Mucosa of descending colon (tissue), 3 donors: ENCODE measurements at regions not wholly inside any gene's neighbourhood (a gene's known extent, or its start where the extent isn't known, plus 50 kb on each side); places are given as distances from the start of the nearest gene placed in this dataset.

Experiments used
- ATAC-seq: fragments of 200-7000 bp; cut with Tn5 transposase; one replicate; pipeline ENCODE4 v1.9.1; 2020; ENCODE audit warnings: mild to moderate bottlenecking, moderate library complexity
- DNase-seq, 3 donors: peaks; one replicate each; pipeline ENCODE4 v3.0.0-alpha.2; 2020
- H3K36me3 ChIP-seq: fragments of 200-600 bp; one replicate; pipeline ENCODE4 v1.8.0; 2021; ENCODE audit warnings: low read depth, mild to moderate bottlenecking
- H3K4me1 ChIP-seq: fragments of 200-600 bp; one replicate; pipeline ENCODE4 v1.8.0; 2021; ENCODE audit warnings: low read depth, mild to moderate bottlenecking
- H3K4me3 ChIP-seq: fragments of 200-600 bp; one replicate; pipeline ENCODE4 v1.8.0; 2021; ENCODE audit warnings: mild to moderate bottlenecking
- H3K9me3 ChIP-seq: fragments of 200-600 bp; one replicate; pipeline ENCODE4 v1.8.0; 2021; ENCODE audit warnings: mild to moderate bottlenecking
- CTCF ChIP-seq: fragments of 200-600 bp; IDR thresholded peaks from one replicate; pipeline ENCODE4 v1.8.0; 2022; ENCODE audit warnings: antibody characterized with exemption, mild to moderate bottlenecking
- intact Hi-C, 2 donors: fragments of 100-400 bp; cut with DNase I in 1 of 2; cut with micrococcal nuclease in 1 of 2; formaldehyde crosslinking; loops; one replicate each; pipeline versions ENCODE4 v1.11.0 to v1.11.1; 2022; cut with DNase I, micrococcal nuclease
- donor health status: DM: no; HTN: no; CAD: no; lungs with moderate emphysema.
- donor health status: DM: no; HTN: no; CAD: no.
- donor health status: DM: no; HTN: yes; CAD: no.

GRCh38 chr4:84100071-84100470 lies 399.0 kb downstream of the NKX6-1 start:
- DNase-seq (no peak), ATAC-seq (no peak)
- Histone ChIP-seq H3K9me3 (no peaks in the 10 kb centered on the region), H3K4me3 (no peak overlapping the region), H3K4me1 (no peaks in the 10 kb centered on the region), H3K36me3 (no peaks in the 10 kb centered on the region)
- TF ChIP-seq CTCF = no peak
- intact Hi-C loops = no loop called here

DNA sequence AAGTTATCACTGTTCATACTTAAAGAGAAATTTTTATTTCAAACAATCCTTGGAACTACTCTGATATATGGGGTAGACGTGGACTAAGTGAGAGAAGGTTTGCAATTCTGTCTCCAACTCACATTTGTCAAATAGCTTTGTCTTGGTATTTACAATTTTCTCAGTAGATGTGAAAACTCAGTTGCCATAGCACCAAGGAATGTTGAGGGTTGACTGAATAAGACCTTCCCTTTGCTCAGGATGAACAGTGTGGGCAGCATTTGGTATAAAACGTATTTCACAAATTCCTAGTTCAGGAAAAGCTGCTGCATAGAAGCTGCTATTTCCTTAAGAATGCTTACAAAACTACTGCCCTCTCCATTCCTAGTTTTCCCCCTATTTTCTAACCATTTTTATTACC lies 399.5 kb downstream of the NKX6-1 start:
- DNase-seq (no peak), ATAC-seq (no peak)
- TF ChIP-seq CTCF = no peak
- Histone ChIP-seq H3K9me3 (no peaks in the 10 kb centered on the region), H3K4me3 (no peak overlapping the region), H3K36me3 (no peaks in the 10 kb centered on the region), H3K4me1 (no peaks in the 10 kb centered on the region)
- intact Hi-C loops = no loop called here

DNA sequence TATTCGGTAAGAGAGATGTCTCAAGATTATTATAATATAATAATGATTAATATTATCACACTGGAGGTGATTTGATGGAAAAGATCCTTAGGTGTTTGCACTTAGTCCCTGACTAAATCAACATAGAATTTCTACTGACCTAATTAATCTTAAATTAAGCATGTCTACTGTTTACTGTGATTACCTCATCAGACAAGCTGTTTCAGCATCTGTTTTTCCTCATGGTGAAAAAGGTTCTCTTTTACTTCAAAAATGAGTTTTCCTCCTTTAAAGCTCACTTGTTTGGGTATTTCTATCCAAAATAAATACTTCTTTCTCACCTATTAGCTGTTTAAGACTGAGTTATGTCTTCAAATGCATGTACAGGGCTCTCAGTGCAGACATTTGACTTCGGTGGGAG lies 407.8 kb downstream of the NKX6-1 start:
- no peaks in the 10 kb centered on the region for H3K4me1 ChIP-seq
- no peaks in the 10 kb centered on the region for H3K9me3 ChIP-seq
- no peak overlapping the region for H3K4me3 ChIP-seq
- no peaks in the 10 kb centered on the region for H3K36me3 ChIP-seq
- no peak for ATAC-seq
- no peak for DNase-seq
- no peak for TF ChIP-seq CTCF
- intact Hi-C loops = no loop called here

DNA sequence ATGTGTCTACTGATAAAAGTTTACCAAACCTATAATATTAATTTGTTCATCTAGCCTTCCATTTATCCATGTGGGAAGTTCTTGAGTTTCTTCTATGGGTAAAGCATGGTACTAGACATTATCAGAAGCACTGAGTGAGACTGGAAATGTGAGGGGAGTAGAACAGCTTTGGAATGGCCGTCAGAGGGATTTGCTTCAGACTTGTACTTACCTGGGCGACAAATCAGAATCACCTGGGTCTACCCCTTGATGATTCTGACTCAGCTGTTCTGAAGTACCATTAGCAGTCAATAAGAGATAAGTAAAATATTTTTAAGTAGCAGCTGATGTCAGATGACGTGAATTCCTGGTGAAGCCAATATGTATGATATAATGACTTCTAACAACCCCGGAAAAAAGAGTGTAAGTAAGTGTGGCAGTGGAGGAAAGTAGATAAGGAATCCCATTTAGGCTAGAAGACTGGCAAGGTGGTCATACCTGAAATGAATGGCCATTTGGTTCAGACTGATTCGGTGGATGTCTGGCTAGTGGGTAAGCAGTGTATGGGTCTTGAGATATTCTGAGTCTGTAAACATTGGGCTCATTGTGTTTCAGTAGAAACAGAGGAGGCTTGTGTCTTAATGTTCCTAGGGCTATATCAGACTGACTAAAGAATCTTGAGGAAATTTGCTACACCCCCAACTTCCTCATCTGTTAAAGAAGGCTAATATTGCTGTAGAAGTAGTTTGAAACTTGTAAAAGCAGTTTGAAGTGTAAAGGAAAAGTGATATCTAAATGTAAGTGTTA lies 409.2 kb downstream of the NKX6-1 start:
- Histone ChIP-seq H3K4me1 (no peaks in the 10 kb centered on the region), H3K36me3 (no peaks in the 10 kb centered on the region), H3K9me3 (no peaks in the 10 kb centered on the region), H3K4me3 (no peak overlapping the region)
- TF ChIP-seq CTCF = no peak
- DNase-seq = no peak
- intact Hi-C loops = no loop called here
- no peak for ATAC-seq

- no peak for DNase-seq
- TF ChIP-seq CTCF = no peak
- intact Hi-C loops = no loop called here
- no peak overlapping the region for H3K4me3 ChIP-seq
- no peaks in the 10 kb centered on the region for H3K4me1 ChIP-seq
- H3K9me3 ChIP-seq = no peaks in the 10 kb centered on the region
- no peaks in the 10 kb centered on the region for H3K36me3 ChIP-seq
- no peak for ATAC-seq
Observed at GRCh38 chr4:84085986-84086385, 413.1 kb downstream of the NKX6-1 start.

DNA sequence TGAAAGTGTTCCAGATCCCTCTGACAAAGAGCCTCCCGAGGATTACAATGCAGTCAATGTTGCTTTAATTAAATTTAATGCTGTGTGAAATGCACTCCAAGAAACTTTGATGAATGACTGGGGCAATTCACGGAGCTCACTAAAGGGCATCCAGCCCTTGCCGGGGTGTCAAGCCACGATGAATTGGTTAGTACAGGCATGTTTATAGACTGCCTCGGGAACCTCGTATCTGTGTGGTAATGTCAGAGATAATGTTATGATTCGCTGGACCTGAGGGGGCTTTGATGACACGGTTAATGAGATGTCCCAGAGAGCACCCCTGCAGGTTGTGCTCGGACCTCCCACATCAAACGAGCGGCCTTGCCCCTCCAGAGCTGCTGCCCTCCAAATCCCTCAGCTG lies 428.8 kb downstream of the NKX6-1 start:
- no peaks in the 10 kb centered on the region for H3K9me3 ChIP-seq
- intact Hi-C loops = no loop called here
- no peak for DNase-seq
- H3K4me3 ChIP-seq = no peak overlapping the region
- no peaks in the 10 kb centered on the region for H3K36me3 ChIP-seq
- H3K4me1 ChIP-seq = no peaks in the 10 kb centered on the region
- no peak for ATAC-seq
- no peak for TF ChIP-seq CTCF
